Neuronal stem cell (in vitro differentiated cells): ENCODE measurements at regions not wholly inside any gene's neighbourhood (a gene's known extent, or its start where the extent isn't known, plus 50 kb on each side); places are given as distances from the start of the nearest gene placed in this dataset.
"Not testable (repeated sequence)": the region's sequence is repeated elsewhere in the genome, so short reads cannot be mapped to it uniquely, and the experiment has no call there.

Experiments used
- DNase-seq: peaks from one replicate; pipeline ENCODE4 v3.0.0-alpha.2; 2013; ENCODE audit warnings: low spot score
- H2AFZ ChIP-seq: one replicate; pipeline ENCODE4 v1.6.1; 2013; ENCODE audit warnings: mild to moderate bottlenecking, low read length, inconsistent platforms
- H2AK5ac ChIP-seq: 2 replicates; pipeline ENCODE4 v1.6.1; 2013; ENCODE audit warnings: low read depth, mild to moderate bottlenecking, inconsistent platforms, low read length, moderate library complexity, mixed read lengths
- H2BK120ac ChIP-seq: 2 replicates; pipeline ENCODE4 v1.6.1; 2013; ENCODE audit warnings: low read depth, mild to moderate bottlenecking, inconsistent platforms, low read length, moderate library complexity, mixed read lengths
- H2BK12ac ChIP-seq: one replicate; pipeline ENCODE4 v1.6.1; 2013; ENCODE audit warnings: low read length, inconsistent platforms
- H2BK15ac ChIP-seq: 2 replicates; pipeline ENCODE4 v1.6.1; 2013; ENCODE audit warnings: mild to moderate bottlenecking, low read length, inconsistent platforms, mixed read lengths
- H2BK5ac ChIP-seq: one replicate; pipeline ENCODE4 v1.6.1; 2013; ENCODE audit warnings: inconsistent platforms, mild to moderate bottlenecking, low read length, moderate library complexity
- H3K14ac ChIP-seq: one replicate; pipeline ENCODE4 v1.6.1; 2013; ENCODE audit warnings: low read length, inconsistent platforms
- H3K18ac ChIP-seq: 2 replicates; pipeline ENCODE4 v1.6.1; 2013; ENCODE audit warnings: low read length, inconsistent platforms
- H3K23ac ChIP-seq: 2 replicates; pipeline ENCODE4 v1.6.1; 2013; ENCODE audit warnings: low read depth, mild to moderate bottlenecking, mixed read lengths, low read length, inconsistent platforms; ENCODE audit not compliant: poor library complexity
- H3K27ac ChIP-seq: replicated peaks from 3 replicates; pipeline ENCODE4 v1.5.1; 2013; ENCODE audit warnings: low read length, inconsistent platforms
- H3K27me3 ChIP-seq, 3 experiments: 2 replicates each; pipeline ENCODE4 v1.6.1; 2013; ENCODE audit warnings: low read length in 3 of 3, mild to moderate bottlenecking in 2 of 3, inconsistent platforms in 1 of 3, low read depth in 1 of 3, mixed read lengths in 1 of 3, moderate library complexity in 1 of 3; ENCODE audit not compliant: control insufficient read depth in 3 of 3, insufficient read depth in 3 of 3
- H3K36me3 ChIP-seq, 2 donors: replicated peaks in 1 of 2; 2 replicates each; pipeline ENCODE4 v1.6.1; 2013; ENCODE audit warnings: low read length in 2 of 2; ENCODE audit not compliant: control insufficient read depth in 2 of 2, insufficient read depth in 2 of 2
- H3K4ac ChIP-seq: 2 replicates; pipeline ENCODE4 v1.6.1; 2013; ENCODE audit warnings: inconsistent platforms, mild to moderate bottlenecking, low read length, moderate library complexity
- H3K4me1 ChIP-seq, 2 donors: 1 replicate in 1 of 2; 2 replicates in 1 of 2; pipeline ENCODE4 v1.6.1; 2013; ENCODE audit warnings: low read length in 2 of 2, low read depth in 1 of 2; ENCODE audit not compliant: control insufficient read depth in 2 of 2, insufficient read depth in 1 of 2
- H3K4me2 ChIP-seq: one replicate; pipeline ENCODE4 v1.6.1; 2013; ENCODE audit warnings: mild to moderate bottlenecking, low read length, inconsistent platforms; ENCODE audit not compliant: insufficient read depth, poor library complexity, severe bottlenecking
- H3K4me3 ChIP-seq, 2 donors: 2 replicates each; pipeline ENCODE4 v1.5.1; 2013; ENCODE audit warnings: low read length in 2 of 2, mild to moderate bottlenecking in 2 of 2, inconsistent platforms in 1 of 2, moderate library complexity in 1 of 2
- H3K79me1 ChIP-seq: one replicate; pipeline ENCODE4 v1.6.1; 2013; ENCODE audit warnings: low read depth, mild to moderate bottlenecking, inconsistent platforms, low read length, moderate library complexity
- H3K9ac ChIP-seq: one replicate; pipeline ENCODE4 v1.6.1; 2013; ENCODE audit warnings: mild to moderate bottlenecking, low read depth, low read length, inconsistent platforms; ENCODE audit not compliant: poor library complexity
- H3K9me3 ChIP-seq, 2 donors: replicated peaks in 1 of 2; 2 replicates each; pipeline versions ENCODE3 to v1.6.1; 2013; ENCODE audit warnings: low read length in 2 of 2, mild to moderate bottlenecking in 2 of 2, inconsistent platforms in 1 of 2, low read depth in 1 of 2, mixed read lengths in 1 of 2, moderate library complexity in 1 of 2; ENCODE audit not compliant: control insufficient read depth in 2 of 2, insufficient read depth in 1 of 2
- H4K8ac ChIP-seq: one replicate; pipeline ENCODE4 v1.6.1; 2013; ENCODE audit warnings: low read depth, mild to moderate bottlenecking, inconsistent platforms, low read length, moderate library complexity
- H4K91ac ChIP-seq: one replicate; pipeline ENCODE4 v1.6.1; 2013; ENCODE audit warnings: low read length, low read depth, mild to moderate bottlenecking, inconsistent platforms; ENCODE audit not compliant: poor library complexity
- WGBS, 2 donors: extraction: QIAGEN DNeasy Blood & Tissue Kit; methylation state at CpG; one replicate each; pipeline ENCODE4 v1.1.7; 2013; ENCODE audit warnings: missing lambda C conversion rate in 2 of 2, mixed read lengths in 1 of 2; ENCODE audit not compliant: insufficient read length in 2 of 2, insufficient replicate concordance in 1 of 2; ENCODE audit errors: extremely low coverage in 2 of 2; 5-methylcytosine and 5-hydroxymethylcytosine counted together

DNA sequence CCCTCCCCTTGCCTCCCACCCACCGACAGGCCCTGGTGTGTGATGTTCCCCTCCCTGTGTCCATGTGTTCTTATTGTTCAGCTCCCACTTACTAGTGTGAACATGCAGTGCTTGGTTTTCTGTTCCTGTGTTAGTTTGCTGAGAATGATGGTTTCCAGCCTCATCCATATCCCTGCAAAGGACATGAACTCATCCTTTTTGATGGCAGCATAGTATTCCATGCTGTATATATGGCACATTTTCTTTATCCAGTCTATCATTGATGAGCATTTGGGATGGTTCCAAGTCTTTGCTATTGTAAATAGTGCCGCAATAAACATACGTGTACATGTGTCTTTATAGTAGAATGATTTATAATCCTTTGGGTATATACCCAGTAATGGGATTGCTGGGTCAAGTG is 538.1 kb upstream of the ZNF804A start:
- H3K18ac ChIP-seq, DNase-seq, H3K4me3 ChIP-seq, H4K8ac ChIP-seq, H3K9me3 ChIP-seq, H3K4me2 ChIP-seq, H2AFZ ChIP-seq, H3K4me1 ChIP-seq, H3K23ac ChIP-seq, H3K27ac ChIP-seq, H2AK5ac ChIP-seq, H3K9ac ChIP-seq, H3K36me3 ChIP-seq, H2BK12ac ChIP-seq, H3K4ac ChIP-seq, H4K91ac ChIP-seq, H3K14ac ChIP-seq, H2BK15ac ChIP-seq, H2BK120ac ChIP-seq, H3K79me1 ChIP-seq, H2BK5ac ChIP-seq, H3K27me3 ChIP-seq: not testable (repeated sequence)
- no CpG with 5 or more reads among the region's 3 CpGs for WGBS, 2 donors

DNA sequence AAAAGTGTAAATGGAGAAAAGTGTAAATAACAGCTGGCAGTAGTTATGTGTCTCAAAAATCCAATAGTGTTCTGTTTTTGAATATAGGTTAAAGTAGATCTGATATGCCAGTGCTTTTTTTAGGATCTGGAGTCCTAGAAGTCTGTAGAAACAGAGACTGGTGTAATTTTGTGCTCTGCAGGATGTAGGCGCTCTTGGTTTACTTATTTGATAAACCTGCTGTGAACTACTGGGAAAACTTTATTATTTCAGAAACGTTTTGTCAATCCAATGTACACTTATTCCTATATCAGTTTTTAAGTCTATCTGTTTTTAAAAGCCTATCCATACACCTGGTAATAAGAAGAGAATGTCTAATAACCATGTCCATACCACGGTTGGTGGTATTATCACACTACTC is 530.8 kb upstream of the ZNF804A start:
- no peak overlapping the region for H3K4ac ChIP-seq
- H3K4me1 ChIP-seq = no peaks in the 10 kb centered on the region
- no peak overlapping the region for H4K91ac ChIP-seq
- no peaks in the 10 kb centered on the region for H3K36me3 ChIP-seq
- no peaks in the 10 kb centered on the region for H3K79me1 ChIP-seq
- H3K23ac ChIP-seq = no peak overlapping the region
- no peak overlapping the region for H2BK12ac ChIP-seq
- H3K9me3 ChIP-seq = no peaks in the 10 kb centered on the region
- H3K9ac ChIP-seq = no peak overlapping the region
- H3K18ac ChIP-seq = no peak overlapping the region
- H3K27me3 ChIP-seq = no peaks in the 10 kb centered on the region
- H3K27ac ChIP-seq = no peak overlapping the region
- no CpG with 5 or more reads among the region's 3 CpGs for WGBS, 2 donors
- H2BK15ac ChIP-seq = no peak overlapping the region
- no peak overlapping the region for H3K14ac ChIP-seq
- no peak overlapping the region for H3K4me3 ChIP-seq
- H2BK120ac ChIP-seq = no peak overlapping the region
- DNase-seq = no peak
- no peak overlapping the region for H2BK5ac ChIP-seq
- no peak overlapping the region for H2AFZ ChIP-seq
- no peak overlapping the region for H4K8ac ChIP-seq
- no peak overlapping the region for H2AK5ac ChIP-seq
- H3K4me2 ChIP-seq = no peak overlapping the region

DNA sequence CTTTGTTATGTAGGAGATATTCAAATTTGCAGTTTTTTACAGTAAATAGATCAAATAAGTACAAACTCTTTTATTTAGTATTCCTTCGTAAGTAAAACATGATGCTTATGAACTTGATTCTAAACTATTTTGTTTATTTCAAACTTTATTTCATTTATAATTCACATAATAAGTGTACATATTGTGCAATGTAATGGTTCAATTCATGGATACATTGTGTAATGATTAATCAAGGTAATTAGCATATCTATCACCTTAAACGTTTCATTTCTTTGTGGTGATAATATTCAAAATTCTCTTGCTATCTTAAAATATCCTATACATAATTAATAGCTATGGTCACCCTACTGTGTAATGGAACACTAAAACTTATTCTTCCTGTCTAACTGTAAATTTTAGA is 525.9 kb upstream of the ZNF804A start:
- Histone ChIP-seq H3K14ac (no peak overlapping the region), H3K4me2 (no peak overlapping the region), H3K27ac (no peak overlapping the region), H3K9me3 (no peaks in the 10 kb centered on the region), H2BK15ac (no peak overlapping the region), H3K79me1 (no peaks in the 10 kb centered on the region), H2BK5ac (no peak overlapping the region), H2BK12ac (no peak overlapping the region), H3K23ac (no peak overlapping the region), H2BK120ac (no peak overlapping the region), H2AK5ac (no peak overlapping the region), H3K4ac (no peak overlapping the region), H3K27me3 (no peaks in the 10 kb centered on the region), H3K36me3 (no peaks in the 10 kb centered on the region), H3K4me3 (no peak overlapping the region), H4K8ac (no peak overlapping the region), H3K4me1 (no peaks in the 10 kb centered on the region), H3K18ac (no peak overlapping the region), H2AFZ (no peak overlapping the region), H3K9ac (no peak overlapping the region), H4K91ac (no peak overlapping the region)
- WGBS, 2 donors = no CpG with 5 or more reads among the region's 2 CpGs
- DNase-seq = no peak

GRCh38 chr2:184078496-184078895 is 519.8 kb upstream of the ZNF804A start:
- Histone ChIP-seq H3K36me3 (no peaks in the 10 kb centered on the region), H2AFZ (peak overlapping the region; percentile 63), H3K4me1 (peaks cover 0 to 2% of the 10 kb centered on the region in 2 donors), H3K18ac (no peak overlapping the region), H3K27ac (no peak overlapping the region), H2BK5ac (no peak overlapping the region), H2BK12ac (no peak overlapping the region), H3K23ac (no peak overlapping the region), H2BK120ac (no peak overlapping the region), H3K9me3 (no peaks in the 10 kb centered on the region), H3K79me1 (no peaks in the 10 kb centered on the region), H3K9ac (no peak overlapping the region), H4K8ac (no peak overlapping the region), H3K14ac (no peak overlapping the region), H3K4me2 (no peak overlapping the region), H3K4ac (no peak overlapping the region), H4K91ac (no peak overlapping the region), H2BK15ac (no peak overlapping the region), H3K4me3 (no peak overlapping the region), H2AK5ac (no peak overlapping the region), H3K27me3 (no peaks in the 10 kb centered on the region)
- WGBS, 2 donors = no CpG with 5 or more reads among the region's 2 CpGs
- DNase-seq = peak; percentile 14
